ENCODE measurements at regions not wholly inside any gene's neighbourhood (a gene's known extent, or its start where the extent isn't known, plus 50 kb on each side); places are given as distances from the start of the nearest gene placed in this dataset.
"Not testable (repeated sequence)": the region's sequence is repeated elsewhere in the genome, so short reads cannot be mapped to it uniquely, and the experiment has no call there.

DNA sequence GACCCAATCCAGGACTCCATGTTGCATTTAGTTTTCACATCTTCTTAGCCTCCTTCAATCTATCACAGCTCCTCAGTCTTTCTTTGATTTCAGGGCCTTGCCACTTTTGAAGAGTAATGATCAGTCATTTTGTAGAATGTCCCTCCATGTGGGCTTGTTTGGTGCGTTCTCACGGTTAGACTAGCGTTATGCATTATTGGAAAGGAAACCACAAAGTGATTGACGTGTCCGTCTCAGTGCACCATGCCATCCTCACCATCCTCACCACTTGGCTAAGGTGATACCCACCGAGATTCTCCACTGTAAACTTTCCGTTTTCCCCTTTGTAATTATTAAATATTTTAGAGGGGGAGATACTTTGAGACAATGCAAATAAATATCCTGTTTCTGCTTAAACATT, 59.6 kb upstream of the OLIG2 start:
- peaks cover 8% of the 10 kb centered on the region for H3K27me3 Mint-ChIP-seq
- no peak overlapping the region for H3K4me3 Mint-ChIP-seq
- no peak for ATAC-seq
- ChIA-PET CTCF (interaction anchor here (0.6 to 1.4 kb wide), 2 partner anchors 55 to 137 kb away, joined by 3 read pairs; no protein-coding TSS in a partner anchor), POLR2A (no interaction called here)
- no peak overlapping the region for H3K27ac Mint-ChIP-seq
- peaks cover 3% of the 10 kb centered on the region for H3K4me1 Mint-ChIP-seq (ENCODE audit: low read depth)
- H3K36me3 Mint-ChIP-seq (ENCODE audit: low read depth) = no peaks in the 10 kb centered on the region
- TF ChIP-seq, protein P1, sequence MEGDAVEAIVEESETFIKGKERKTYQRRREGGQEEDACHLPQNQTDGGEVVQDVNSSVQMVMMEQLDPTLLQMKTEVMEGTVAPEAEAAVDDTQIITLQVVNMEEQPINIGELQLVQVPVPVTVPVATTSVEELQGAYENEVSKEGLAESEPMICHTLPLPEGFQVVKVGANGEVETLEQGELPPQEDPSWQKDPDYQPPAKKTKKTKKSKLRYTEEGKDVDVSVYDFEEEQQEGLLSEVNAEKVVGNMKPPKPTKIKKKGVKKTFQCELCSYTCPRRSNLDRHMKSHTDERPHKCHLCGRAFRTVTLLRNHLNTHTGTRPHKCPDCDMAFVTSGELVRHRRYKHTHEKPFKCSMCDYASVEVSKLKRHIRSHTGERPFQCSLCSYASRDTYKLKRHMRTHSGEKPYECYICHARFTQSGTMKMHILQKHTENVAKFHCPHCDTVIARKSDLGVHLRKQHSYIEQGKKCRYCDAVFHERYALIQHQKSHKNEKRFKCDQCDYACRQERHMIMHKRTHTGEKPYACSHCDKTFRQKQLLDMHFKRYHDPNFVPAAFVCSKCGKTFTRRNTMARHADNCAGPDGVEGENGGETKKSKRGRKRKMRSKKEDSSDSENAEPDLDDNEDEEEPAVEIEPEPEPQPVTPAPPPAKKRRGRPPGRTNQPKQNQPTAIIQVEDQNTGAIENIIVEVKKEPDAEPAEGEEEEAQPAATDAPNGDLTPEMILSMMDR (IDR thresholded peaks at IDR 0.05) = no peak
- DNase-seq = no peak
- H3K9me3 Mint-ChIP-seq = no peaks in the 10 kb centered on the region
- intact Hi-C loops (cut with micrococcal nuclease) = no loop called here

GRCh38 chr21:32968103-32968502, 57.6 kb upstream of the OLIG2 start:
- H3K27me3 Mint-ChIP-seq; H3K27ac Mint-ChIP-seq; ATAC-seq; POLR2A ChIA-PET; DNase-seq; CTCF ChIA-PET; H3K9me3 Mint-ChIP-seq; H3K36me3 Mint-ChIP-seq (ENCODE audit: low read depth); intact Hi-C loops (cut with micrococcal nuclease); H3K4me3 Mint-ChIP-seq; H3K4me1 Mint-ChIP-seq (ENCODE audit: low read depth): not testable (repeated sequence)

DNA sequence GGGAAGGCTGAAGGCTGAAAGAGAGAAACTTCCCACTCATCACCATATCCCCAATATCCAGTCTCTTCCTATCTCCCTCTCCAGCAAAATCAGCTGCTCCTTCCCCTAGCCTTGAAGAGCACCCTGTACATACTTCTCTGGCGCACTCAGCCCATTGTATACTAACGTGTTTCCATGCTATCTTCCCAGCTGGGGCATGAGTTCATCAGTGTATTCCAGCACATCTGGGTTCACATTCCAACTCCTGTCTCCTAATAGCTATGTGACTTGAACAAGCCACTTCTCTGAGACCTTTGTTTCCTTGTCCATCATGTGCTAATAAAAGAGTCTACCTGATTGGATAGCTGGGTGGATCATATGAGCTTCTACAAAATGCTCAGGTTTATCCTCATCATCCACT, 51.1 kb upstream of the OLIG2 start:
- ATAC-seq = no peak

DNA sequence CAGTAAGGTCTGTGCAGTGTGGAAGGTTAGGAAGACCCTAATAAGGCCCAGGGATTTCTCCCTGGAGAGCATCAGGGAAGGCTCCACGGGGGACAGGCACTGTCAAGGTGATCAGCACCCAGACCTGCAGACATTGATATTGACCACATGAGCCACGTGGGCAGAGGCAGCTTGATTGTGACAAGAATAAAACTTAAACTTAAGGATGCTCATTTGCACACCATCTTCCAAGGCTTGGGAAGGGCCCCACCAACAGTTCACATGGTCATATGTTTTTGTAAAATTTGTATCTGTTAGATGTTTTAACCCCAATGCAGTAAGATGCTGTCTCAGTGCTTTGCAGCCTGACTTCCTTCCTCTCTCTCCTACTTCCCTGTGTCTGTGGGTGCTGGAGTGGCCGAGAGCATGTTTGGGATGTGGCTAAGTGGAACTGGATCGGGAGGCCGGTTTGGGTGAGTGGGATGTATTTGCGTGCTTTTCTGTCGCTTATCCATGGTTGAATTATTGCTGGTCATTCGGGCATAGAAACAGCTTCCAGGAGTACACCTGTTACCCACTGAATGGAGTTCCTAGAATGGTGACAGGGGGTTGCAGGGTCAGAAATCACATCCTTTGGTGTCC, 49.8 kb upstream of the OLIG2 start:
- Mint-ChIP-seq H3K4me1 (ENCODE audit: low read depth) (no peaks in the 10 kb centered on the region), H3K36me3 (ENCODE audit: low read depth) (no peaks in the 10 kb centered on the region), H3K27ac (no peak overlapping the region), H3K27me3 (peaks cover 9% of the 10 kb centered on the region), H3K4me3 (no peak overlapping the region), H3K9me3 (no peaks in the 10 kb centered on the region)
- ATAC-seq (no peak), DNase-seq (no peak)
- intact Hi-C loops (cut with micrococcal nuclease) = no loop called here
- CTCF ChIA-PET = interaction anchor here (0.5 to 1.6 kb wide), 3 partner anchors 36 to 143 kb away, joined by 3 to 7 read pairs (median 4); no protein-coding TSS in a partner anchor
- TF ChIP-seq, protein P1 (IDR thresholded peaks at IDR 0.05) = no peak
- POLR2A ChIA-PET = no interaction called here

More for the DNA sequence above, 51.1 kb upstream of the OLIG2 start:
- no peaks in the 10 kb centered on the region for H3K36me3 Mint-ChIP-seq (ENCODE audit: low read depth)
- H3K9me3 Mint-ChIP-seq = no peaks in the 10 kb centered on the region
- ChIA-PET POLR2A (interaction anchor here (0.6 kb wide), 1 partner anchor 122 kb away, joined by 3 read pairs; no protein-coding TSS in a partner anchor), CTCF (interaction anchor here (1.3 to 1.6 kb wide), 4 partner anchors 19 to 153 kb away, joined by 4 to 7 read pairs (median 4); no protein-coding TSS in a partner anchor)
- intact Hi-C loops (cut with micrococcal nuclease) = no loop called here
- H3K27me3 Mint-ChIP-seq = peaks cover 9% of the 10 kb centered on the region
- TF ChIP-seq, protein P1 (IDR thresholded peaks at IDR 0.05) = no peak
- no peak for DNase-seq
- H3K27ac Mint-ChIP-seq = no peak overlapping the region
- H3K4me3 Mint-ChIP-seq = no peak overlapping the region
- H3K4me1 Mint-ChIP-seq (ENCODE audit: low read depth) = no peaks in the 10 kb centered on the region
